ENCODE measurements at regions not wholly inside any gene's neighbourhood (a gene's known extent, or its start where the extent isn't known, plus 50 kb on each side); places are given as distances from the start of the nearest gene placed in this dataset.

DNA sequence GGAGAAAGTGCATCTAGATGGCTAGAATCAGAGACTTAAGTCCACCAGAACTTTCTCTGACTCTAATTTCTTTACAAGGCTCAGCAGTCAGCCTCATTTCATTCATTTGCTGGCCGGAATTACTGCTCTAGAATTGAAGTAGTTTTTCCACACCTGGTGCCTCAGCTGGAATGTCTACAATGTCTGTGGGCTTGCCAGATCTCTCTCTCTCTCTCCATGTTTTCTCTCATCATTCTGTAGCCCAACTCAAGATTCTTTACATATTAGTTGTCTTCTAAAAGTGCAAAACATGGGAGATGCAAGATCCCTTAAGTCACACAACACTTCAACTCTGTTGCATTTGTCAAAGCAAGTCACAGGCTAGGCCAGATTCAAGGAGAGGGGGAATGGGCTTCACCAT lies 103.9 kb upstream of the TAF11L2 start:
- TF ChIP-seq TAF1 (IDR thresholded peaks at IDR 0.05; ENCODE audit: low read depth) (no peak), NFIC (IDR thresholded peaks at IDR 0.05) (no peak), EGR1 (IDR thresholded peaks at IDR 0.05) (no peak), TEAD4 (IDR thresholded peaks at IDR 0.05) (no peak), FOXM1 (IDR thresholded peaks at IDR 0.05; ENCODE audit: borderline replicate concordance, low read depth) (no peak), RAD21 (IDR thresholded peaks at IDR 0.05; ENCODE audit: low read depth) (no peak)
- TF ChIP-seq, protein P1, sequence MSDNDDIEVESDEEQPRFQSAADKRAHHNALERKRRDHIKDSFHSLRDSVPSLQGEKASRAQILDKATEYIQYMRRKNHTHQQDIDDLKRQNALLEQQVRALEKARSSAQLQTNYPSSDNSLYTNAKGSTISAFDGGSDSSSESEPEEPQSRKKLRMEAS (IDR thresholded peaks at IDR 0.05), result no peak
- TF ChIP-seq, protein P2, sequence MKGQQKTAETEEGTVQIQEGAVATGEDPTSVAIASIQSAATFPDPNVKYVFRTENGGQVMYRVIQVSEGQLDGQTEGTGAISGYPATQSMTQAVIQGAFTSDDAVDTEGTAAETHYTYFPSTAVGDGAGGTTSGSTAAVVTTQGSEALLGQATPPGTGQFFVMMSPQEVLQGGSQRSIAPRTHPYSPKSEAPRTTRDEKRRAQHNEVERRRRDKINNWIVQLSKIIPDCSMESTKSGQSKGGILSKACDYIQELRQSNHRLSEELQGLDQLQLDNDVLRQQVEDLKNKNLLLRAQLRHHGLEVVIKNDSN (IDR thresholded peaks at IDR 0.05), result no peak
- TF ChIP-seq, protein P3, sequence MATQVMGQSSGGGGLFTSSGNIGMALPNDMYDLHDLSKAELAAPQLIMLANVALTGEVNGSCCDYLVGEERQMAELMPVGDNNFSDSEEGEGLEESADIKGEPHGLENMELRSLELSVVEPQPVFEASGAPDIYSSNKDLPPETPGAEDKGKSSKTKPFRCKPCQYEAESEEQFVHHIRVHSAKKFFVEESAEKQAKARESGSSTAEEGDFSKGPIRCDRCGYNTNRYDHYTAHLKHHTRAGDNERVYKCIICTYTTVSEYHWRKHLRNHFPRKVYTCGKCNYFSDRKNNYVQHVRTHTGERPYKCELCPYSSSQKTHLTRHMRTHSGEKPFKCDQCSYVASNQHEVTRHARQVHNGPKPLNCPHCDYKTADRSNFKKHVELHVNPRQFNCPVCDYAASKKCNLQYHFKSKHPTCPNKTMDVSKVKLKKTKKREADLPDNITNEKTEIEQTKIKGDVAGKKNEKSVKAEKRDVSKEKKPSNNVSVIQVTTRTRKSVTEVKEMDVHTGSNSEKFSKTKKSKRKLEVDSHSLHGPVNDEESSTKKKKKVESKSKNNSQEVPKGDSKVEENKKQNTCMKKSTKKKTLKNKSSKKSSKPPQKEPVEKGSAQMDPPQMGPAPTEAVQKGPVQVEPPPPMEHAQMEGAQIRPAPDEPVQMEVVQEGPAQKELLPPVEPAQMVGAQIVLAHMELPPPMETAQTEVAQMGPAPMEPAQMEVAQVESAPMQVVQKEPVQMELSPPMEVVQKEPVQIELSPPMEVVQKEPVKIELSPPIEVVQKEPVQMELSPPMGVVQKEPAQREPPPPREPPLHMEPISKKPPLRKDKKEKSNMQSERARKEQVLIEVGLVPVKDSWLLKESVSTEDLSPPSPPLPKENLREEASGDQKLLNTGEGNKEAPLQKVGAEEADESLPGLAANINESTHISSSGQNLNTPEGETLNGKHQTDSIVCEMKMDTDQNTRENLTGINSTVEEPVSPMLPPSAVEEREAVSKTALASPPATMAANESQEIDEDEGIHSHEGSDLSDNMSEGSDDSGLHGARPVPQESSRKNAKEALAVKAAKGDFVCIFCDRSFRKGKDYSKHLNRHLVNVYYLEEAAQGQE (IDR thresholded peaks at IDR 0.05; ENCODE audit: low read depth), result no peak

DNA sequence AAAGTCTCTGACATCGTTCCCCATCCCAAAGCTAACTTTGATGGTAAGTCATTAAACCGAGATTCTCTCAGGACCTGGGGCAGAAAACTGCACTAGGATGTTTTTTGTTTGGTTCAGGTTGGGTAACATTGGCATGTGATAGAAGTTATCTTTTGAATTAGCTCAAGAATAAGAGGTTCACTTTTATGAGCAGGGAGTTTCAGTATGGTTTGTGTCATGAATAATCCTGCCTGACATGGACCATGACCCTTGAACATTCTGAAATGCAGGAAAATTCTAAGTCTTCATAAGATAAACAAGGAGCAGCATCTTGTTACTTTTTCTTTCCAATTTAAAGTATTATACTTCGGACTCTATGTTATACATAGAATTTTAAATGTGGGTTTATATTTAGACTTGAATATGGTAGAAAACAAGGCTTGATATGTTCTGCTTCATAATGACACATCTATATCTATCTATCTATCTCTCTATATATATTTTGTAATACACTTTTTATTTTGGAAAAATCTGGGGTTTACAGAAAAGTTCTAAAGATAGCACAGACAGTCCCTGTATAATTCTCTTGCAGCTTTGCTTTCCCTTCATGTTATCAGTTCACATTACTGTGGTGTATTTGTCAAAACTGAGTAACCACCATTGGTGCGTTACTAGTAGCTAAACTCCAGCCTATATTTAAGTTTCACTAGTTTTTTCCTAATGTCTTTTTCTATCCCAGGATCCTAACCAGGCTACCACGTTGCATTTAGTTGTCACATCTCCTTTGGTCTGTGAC lies 102.7 kb upstream of the TAF11L2 start:
- TF ChIP-seq EGR1 (IDR thresholded peaks at IDR 0.05) (no peak), CEBPB (IDR thresholded peaks at IDR 0.05) (no peak), RAD21 (IDR thresholded peaks at IDR 0.05; ENCODE audit: low read depth) (no peak), ZBTB7A (IDR thresholded peaks at IDR 0.05; ENCODE audit: low read depth) (no peak)

DNA sequence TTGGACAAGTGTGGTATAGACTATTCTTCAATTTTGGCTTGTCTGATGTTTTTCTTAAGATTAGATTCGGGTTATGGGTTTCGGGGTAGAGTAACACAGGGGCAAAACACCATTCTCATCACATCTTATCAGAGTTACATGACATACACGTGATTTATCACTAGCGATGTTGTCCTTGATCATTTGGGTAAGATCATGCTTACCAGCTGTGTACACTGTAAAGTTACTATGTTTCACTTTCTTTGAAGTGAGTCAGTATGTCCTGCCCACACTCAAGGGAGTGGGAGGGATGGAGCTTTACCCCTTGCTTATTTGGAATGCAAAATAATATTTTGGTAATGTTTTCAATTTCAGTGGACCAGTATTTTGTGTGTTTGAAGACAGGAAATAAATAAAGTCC lies 101.8 kb upstream of the TAF11L2 start:
- TF ChIP-seq TAF1 (IDR thresholded peaks at IDR 0.05; ENCODE audit: low read depth) (no peak), CREB1 (IDR thresholded peaks at IDR 0.05; ENCODE audit: low read depth) (no peak), TEAD4 (IDR thresholded peaks at IDR 0.05) (no peak), ZBTB7A (IDR thresholded peaks at IDR 0.05; ENCODE audit: low read depth) (no peak), FOXM1 (IDR thresholded peaks at IDR 0.05; ENCODE audit: borderline replicate concordance, low read depth) (no peak)
- TF ChIP-seq, protein P1 (IDR thresholded peaks at IDR 0.05), result no peak

DNA sequence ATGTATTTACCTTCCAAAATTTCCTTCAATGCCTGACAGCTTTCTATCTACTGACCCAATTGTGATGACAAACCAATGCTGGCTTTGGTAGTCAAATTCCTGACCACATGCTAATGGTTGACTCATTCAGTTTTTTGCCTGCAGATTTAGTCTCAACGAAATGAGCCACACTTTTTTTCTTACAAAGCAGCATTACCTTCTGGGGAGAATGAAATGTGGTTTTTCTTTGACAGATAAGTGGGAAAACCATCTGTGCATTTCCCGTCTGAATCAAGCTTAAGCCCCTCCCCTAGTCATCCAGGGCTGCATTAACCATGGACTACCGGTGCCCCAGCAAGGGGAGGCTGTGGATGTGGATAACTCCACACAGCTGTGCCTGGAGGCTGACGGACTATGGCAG lies 99.6 kb upstream of the TAF11L2 start:
- TF ChIP-seq EGR1 (IDR thresholded peaks at IDR 0.05), result no peak
- no peak for TF ChIP-seq TCF12 (IDR thresholded peaks at IDR 0.05; ENCODE audit: low read depth)
- TF ChIP-seq EP300 (IDR thresholded peaks at IDR 0.05; ENCODE audit: borderline replicate concordance), result no peak
- TF ChIP-seq RAD21 (IDR thresholded peaks at IDR 0.05; ENCODE audit: low read depth), result no peak
- TF ChIP-seq CREB1 (IDR thresholded peaks at IDR 0.05; ENCODE audit: low read depth), result no peak
- TF ChIP-seq, protein P2 (IDR thresholded peaks at IDR 0.05), result no peak
- TF ChIP-seq TEAD4 (IDR thresholded peaks at IDR 0.05), result no peak
- TF ChIP-seq, protein P3 (IDR thresholded peaks at IDR 0.05; ENCODE audit: low read depth), result no peak
- TF ChIP-seq, protein P1 (IDR thresholded peaks at IDR 0.05), result no peak
- no peak for TF ChIP-seq TAF1 (IDR thresholded peaks at IDR 0.05; ENCODE audit: low read depth)
- no peak for TF ChIP-seq ZBTB7A (IDR thresholded peaks at IDR 0.05; ENCODE audit: low read depth)
- TF ChIP-seq NFIC (IDR thresholded peaks at IDR 0.05), result no peak
- TF ChIP-seq CEBPB (IDR thresholded peaks at IDR 0.05), result no peak
- TF ChIP-seq FOXM1 (IDR thresholded peaks at IDR 0.05; ENCODE audit: borderline replicate concordance, low read depth), result no peak
- TF ChIP-seq YY1 (IDR thresholded peaks at IDR 0.05; ENCODE audit: low read depth), result no peak

DNA sequence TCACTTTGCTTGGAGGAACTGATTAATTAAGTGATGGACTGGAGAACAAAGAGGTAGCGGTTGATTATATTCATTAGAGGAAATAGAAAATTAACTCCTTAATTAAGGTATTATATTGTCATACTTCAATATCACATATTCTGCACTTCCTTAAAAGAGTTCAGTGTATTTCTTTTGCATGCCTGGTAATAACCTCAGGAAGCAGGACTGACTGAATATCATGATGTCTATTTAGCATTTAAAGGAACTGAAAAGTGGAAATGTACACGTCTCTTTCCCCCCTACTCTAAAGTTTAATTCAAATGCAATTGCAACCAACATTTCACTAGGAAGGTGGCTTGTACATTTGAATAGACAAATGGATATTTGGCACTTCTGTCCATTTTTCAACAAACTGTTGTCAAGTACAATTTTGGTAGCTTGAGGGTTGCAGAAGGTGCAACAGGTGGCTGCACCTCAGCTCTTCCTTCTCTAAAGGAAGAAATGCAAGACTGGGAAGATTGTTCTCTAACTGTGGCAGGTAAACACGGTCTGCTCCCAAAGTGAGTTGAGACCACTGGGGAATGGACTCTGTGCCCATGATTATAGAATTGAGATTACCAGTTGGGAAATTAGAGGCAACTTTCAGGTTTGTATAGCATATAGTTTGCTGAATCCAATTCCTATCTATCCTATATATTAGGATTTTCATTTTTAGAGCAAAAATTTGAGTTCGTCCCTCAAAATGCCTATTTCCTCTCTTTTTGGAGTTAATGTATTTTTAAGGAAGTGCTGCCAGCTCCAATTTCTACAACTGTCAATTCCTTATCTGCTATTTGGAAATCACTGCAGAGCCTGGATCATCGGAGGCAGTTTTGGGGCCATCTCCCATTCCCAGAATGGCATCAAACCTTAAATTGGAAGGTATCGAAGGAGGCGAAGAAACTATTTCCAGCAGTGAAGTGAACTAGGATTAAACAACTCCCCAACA lies 98.9 kb upstream of the TAF11L2 start:
- TF ChIP-seq CEBPB (IDR thresholded peaks at IDR 0.05), result no peak
- TF ChIP-seq NFIC (IDR thresholded peaks at IDR 0.05), result no peak
- TF ChIP-seq, protein P1 (IDR thresholded peaks at IDR 0.05), result no peak
- no peak for TF ChIP-seq EGR1 (IDR thresholded peaks at IDR 0.05)
- TF ChIP-seq, protein P2 (IDR thresholded peaks at IDR 0.05), result no peak
- TF ChIP-seq, protein P3 (IDR thresholded peaks at IDR 0.05; ENCODE audit: low read depth), result no peak
- no peak for TF ChIP-seq EP300 (IDR thresholded peaks at IDR 0.05; ENCODE audit: borderline replicate concordance)
- TF ChIP-seq FOXM1 (IDR thresholded peaks at IDR 0.05; ENCODE audit: borderline replicate concordance, low read depth), result no peak
- TF ChIP-seq RAD21 (IDR thresholded peaks at IDR 0.05; ENCODE audit: low read depth), result no peak
- TF ChIP-seq TAF1 (IDR thresholded peaks at IDR 0.05; ENCODE audit: low read depth), result no peak
- no peak for TF ChIP-seq YY1 (IDR thresholded peaks at IDR 0.05; ENCODE audit: low read depth)
- TF ChIP-seq CREB1 (IDR thresholded peaks at IDR 0.05; ENCODE audit: low read depth), result no peak
- no peak for TF ChIP-seq TEAD4 (IDR thresholded peaks at IDR 0.05)
- TF ChIP-seq TCF12 (IDR thresholded peaks at IDR 0.05; ENCODE audit: low read depth), result no peak
- TF ChIP-seq ZBTB7A (IDR thresholded peaks at IDR 0.05; ENCODE audit: low read depth), result no peak

Measured in Ishikawa (cell line).